ENCODE measurements at regions not wholly inside any gene's neighbourhood (a gene's known extent, or its start where the extent isn't known, plus 50 kb on each side); places are given as distances from the start of the nearest gene placed in this dataset.

- intact Hi-C loops (cut with DNase I), result no loop called here
- H3K9me3 ChIP-seq, result no peaks in the 10 kb centered on the region
- 88 to 90% methylated on average over 2 of the region's 2 CpGs for WGBS, 2 donors
- H3K4me1 ChIP-seq, result no peaks in the 10 kb centered on the region
- no peak for TF ChIP-seq CTCF (IDR thresholded peaks at IDR 0.05)
- TF ChIP-seq POLR2A (IDR thresholded peaks at IDR 0.05), result no peak
- no peak overlapping the region for H3K27ac ChIP-seq
- no peak for DNase-seq
- H3K27me3 ChIP-seq, result no peaks in the 10 kb centered on the region
- no peak overlapping the region for H3K4me3 ChIP-seq (replicated peaks in 1 of 3)
- no peaks in the 10 kb centered on the region for H3K36me3 ChIP-seq
Measured at GRCh38 chr13:54301085-54301484, 1272.5 kb downstream of the OLFM4 start.

DNA sequence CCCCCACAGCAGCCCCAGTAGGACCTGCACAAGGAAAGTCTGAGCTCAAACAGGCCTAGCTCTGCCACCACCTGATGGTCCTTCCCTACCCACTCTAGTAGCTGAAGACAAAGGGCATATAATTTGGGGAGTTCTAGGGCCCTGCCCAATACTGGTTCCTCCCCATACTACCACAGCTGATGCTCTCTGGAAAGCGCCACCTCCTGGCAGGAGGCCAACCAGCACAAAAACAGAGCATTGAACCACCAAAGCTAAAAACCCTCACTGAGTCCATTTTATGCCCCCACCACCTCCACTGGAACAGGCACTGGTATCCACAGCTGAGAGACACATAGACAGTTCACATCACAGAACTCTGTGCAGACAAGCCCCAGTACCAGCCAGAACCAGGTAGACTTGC, 1276.8 kb downstream of the OLFM4 start:
- Histone ChIP-seq H3K4me1 (no peaks in the 10 kb centered on the region), H3K4me3 (replicated peaks in 1 of 3) (no peak overlapping the region), H3K9me3 (no peaks in the 10 kb centered on the region), H3K27me3 (no peaks in the 10 kb centered on the region), H3K36me3 (no peaks in the 10 kb centered on the region), H3K27ac (no peak overlapping the region)
- TF ChIP-seq POLR2A (IDR thresholded peaks at IDR 0.05) (no peak), CTCF (IDR thresholded peaks at IDR 0.05) (no peak)
- intact Hi-C loops (cut with DNase I), result no loop called here
- DNase-seq, result no peak
- 86% methylated on average over 1 of the region's 1 CpG for WGBS, 2 donors

DNA sequence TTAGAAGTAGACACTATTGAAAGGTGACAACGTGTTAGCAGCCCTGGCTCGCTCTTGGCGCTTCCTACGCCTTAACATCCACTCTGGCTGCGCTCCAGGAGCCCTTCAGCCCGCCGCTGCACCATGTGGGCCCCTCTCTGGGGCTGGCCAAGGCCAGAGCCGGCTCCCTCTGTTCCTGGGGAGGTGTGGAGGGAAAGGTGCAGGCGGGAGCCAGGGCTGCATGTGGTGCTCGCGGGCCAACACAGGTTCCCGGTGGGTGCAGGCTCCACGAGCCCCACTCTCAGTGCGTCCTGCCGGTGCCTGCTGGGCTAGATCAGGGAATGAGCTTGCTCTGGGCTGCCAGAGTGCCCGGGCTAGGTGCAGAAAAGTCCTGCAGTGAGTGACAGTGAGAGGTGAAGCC, 1284.3 kb downstream of the OLFM4 start:
- H3K4me1 ChIP-seq, result no peaks in the 10 kb centered on the region
- no peaks in the 10 kb centered on the region for H3K9me3 ChIP-seq
- H3K27ac ChIP-seq, result no peak overlapping the region
- no peaks in the 10 kb centered on the region for H3K36me3 ChIP-seq
- no peaks in the 10 kb centered on the region for H3K27me3 ChIP-seq
- WGBS, 2 donors, result 89 to 90% methylated on average over 16 of the region's 16 CpGs
- H3K4me3 ChIP-seq (replicated peaks in 1 of 3), result no peak overlapping the region
- intact Hi-C loops (cut with DNase I), result no loop called here
- TF ChIP-seq POLR2A (IDR thresholded peaks at IDR 0.05) (no peak), CTCF (IDR thresholded peaks at IDR 0.05) (no peak)
- no peak for DNase-seq

DNA sequence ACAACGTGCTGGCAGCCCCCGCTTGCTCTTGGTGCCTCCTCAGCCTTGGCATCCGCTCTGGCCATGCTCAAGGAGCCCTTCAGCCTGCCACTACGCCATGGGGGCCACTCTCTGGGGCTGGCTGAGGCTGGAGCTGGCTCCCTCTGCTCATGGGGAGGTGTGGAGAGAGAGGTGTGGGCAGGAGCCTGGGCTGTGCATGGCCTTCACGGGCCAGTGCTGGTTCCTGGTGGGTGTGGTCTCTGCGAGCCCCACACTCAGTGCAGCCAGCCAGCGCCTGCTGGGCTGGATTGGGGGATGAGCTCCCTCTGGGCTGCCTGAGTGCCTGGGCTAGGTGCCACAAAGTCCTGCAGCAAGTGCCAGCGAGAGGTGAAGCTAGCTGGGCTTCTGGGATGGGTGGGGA, 1289.1 kb downstream of the OLFM4 start:
- DNase-seq, result no peak
- H3K4me1 ChIP-seq, result no peaks in the 10 kb centered on the region

DNA sequence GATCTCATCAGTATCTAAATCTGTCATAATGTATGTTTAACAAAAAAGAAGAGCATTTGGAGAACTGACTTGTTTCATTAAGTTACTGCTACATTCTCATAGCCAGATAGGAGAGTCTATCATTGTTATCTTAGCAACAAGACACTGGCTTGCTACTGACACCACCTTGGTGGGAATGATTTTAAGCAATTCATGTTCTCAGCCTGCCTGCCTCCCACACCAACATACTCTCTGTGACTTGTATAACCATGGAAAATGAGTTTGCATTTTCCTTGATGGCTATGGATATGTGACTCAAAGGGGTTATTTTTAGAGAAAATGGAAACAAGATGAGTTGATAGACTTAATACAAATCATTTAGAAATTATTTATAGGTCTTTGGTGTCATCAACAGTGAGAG, 1308.9 kb downstream of the OLFM4 start:
- no peak for TF ChIP-seq CTCF (IDR thresholded peaks at IDR 0.05)
- no peak for TF ChIP-seq POLR2A (IDR thresholded peaks at IDR 0.05)
- DNase-seq, result no peak
- intact Hi-C loops (cut with DNase I), result no loop called here
- Histone ChIP-seq H3K4me1 (no peaks in the 10 kb centered on the region), H3K27ac (no peak overlapping the region), H3K27me3 (no peaks in the 10 kb centered on the region), H3K36me3 (no peaks in the 10 kb centered on the region), H3K4me3 (replicated peaks in 1 of 3) (no peak overlapping the region), H3K9me3 (no peaks in the 10 kb centered on the region)

More for the DNA sequence above, 1289.1 kb downstream of the OLFM4 start:
- no peak overlapping the region for H3K27ac ChIP-seq
- WGBS, 2 donors, result 87 to 88% methylated on average over 5 of the region's 8 CpGs
- H3K9me3 ChIP-seq, result no peaks in the 10 kb centered on the region
- intact Hi-C loops (cut with DNase I), result no loop called here
- H3K36me3 ChIP-seq, result no peaks in the 10 kb centered on the region
- no peak overlapping the region for H3K4me3 ChIP-seq (replicated peaks in 1 of 3)
- no peaks in the 10 kb centered on the region for H3K27me3 ChIP-seq
- no peak for TF ChIP-seq POLR2A (IDR thresholded peaks at IDR 0.05)
- TF ChIP-seq CTCF (IDR thresholded peaks at IDR 0.05), result no peak

Measured in thyroid gland (tissue), 4 donors.